ENCODE measurements at regions not wholly inside any gene's neighbourhood (a gene's known extent, or its start where the extent isn't known, plus 50 kb on each side); places are given as distances from the start of the nearest gene placed in this dataset.

DNA sequence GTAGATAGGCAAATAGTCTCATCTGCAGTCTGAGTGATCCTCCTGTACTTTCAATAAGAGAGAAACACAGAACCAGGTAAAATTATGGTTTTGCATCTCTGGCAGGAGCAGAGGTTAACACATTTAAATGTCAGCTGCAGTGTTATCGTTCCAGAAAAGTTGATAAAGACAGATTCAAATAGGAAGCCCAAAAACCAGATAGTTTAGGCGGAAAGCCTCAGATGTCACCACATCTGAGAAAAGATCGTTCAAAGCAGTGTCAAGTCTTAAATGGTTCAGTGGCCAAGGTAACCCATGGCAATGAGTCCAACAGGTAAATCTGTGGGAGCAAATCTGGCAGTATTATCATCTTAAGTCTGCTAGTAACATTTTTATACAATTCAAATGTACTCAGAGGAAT lies 542.1 kb upstream of the MEF2C start:
- no peak overlapping the region for H2AFZ ChIP-seq (ENCODE audit: low read depth, low read length)
- H3K27ac ChIP-seq (ENCODE audit: insufficient read depth, low read depth, low read length) = no peak overlapping the region
- no TSS peak for BruUV-seq (replicated peaks)
- H3K4me1 ChIP-seq (ENCODE audit: control insufficient read depth, extremely low read depth, insufficient read depth, low read length) = peaks cover 8% of the 10 kb centered on the region
- TF ChIP-seq MYC (IDR thresholded peaks at IDR 0.05; ENCODE audit: low read depth, low read length) (no peak), POLR2AphosphoS5 (IDR thresholded peaks at IDR 0.05; ENCODE audit: insufficient read depth, low read depth, low read length) (no peak), POLR2A (IDR thresholded peaks at IDR 0.05; ENCODE audit: low read depth, low read length) (no peak), JUN (IDR thresholded peaks at IDR 0.05; ENCODE audit: borderline replicate concordance, insufficient read depth, insufficient read length, low read depth) (no peak), GATA2 (IDR thresholded peaks at IDR 0.05; ENCODE audit: insufficient read depth, insufficient read length, low read depth, low read length) (no peak), FOS (IDR thresholded peaks at IDR 0.05; ENCODE audit: borderline replicate concordance, insufficient read depth, low read length) (no peak), EZH2 (IDR thresholded peaks at IDR 0.05; ENCODE audit: borderline replicate concordance, low read depth, low read length, severe bottlenecking) (no peak)
- TF ChIP-seq, protein P1, sequence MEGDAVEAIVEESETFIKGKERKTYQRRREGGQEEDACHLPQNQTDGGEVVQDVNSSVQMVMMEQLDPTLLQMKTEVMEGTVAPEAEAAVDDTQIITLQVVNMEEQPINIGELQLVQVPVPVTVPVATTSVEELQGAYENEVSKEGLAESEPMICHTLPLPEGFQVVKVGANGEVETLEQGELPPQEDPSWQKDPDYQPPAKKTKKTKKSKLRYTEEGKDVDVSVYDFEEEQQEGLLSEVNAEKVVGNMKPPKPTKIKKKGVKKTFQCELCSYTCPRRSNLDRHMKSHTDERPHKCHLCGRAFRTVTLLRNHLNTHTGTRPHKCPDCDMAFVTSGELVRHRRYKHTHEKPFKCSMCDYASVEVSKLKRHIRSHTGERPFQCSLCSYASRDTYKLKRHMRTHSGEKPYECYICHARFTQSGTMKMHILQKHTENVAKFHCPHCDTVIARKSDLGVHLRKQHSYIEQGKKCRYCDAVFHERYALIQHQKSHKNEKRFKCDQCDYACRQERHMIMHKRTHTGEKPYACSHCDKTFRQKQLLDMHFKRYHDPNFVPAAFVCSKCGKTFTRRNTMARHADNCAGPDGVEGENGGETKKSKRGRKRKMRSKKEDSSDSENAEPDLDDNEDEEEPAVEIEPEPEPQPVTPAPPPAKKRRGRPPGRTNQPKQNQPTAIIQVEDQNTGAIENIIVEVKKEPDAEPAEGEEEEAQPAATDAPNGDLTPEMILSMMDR (IDR thresholded peaks at IDR 0.05; ENCODE audit: extremely low read depth in 1 of 2, insufficient read depth in 1 of 2, low read depth in 1 of 2, low read length in 2 of 2) = no peak
- TF ChIP-seq, protein P2, sequence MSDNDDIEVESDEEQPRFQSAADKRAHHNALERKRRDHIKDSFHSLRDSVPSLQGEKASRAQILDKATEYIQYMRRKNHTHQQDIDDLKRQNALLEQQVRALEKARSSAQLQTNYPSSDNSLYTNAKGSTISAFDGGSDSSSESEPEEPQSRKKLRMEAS (IDR thresholded peaks at IDR 0.05; ENCODE audit: insufficient read depth, insufficient read length) = no peak
- no peaks in the 10 kb centered on the region for H3K36me3 ChIP-seq (ENCODE audit: control insufficient read depth in 2 of 2, extremely low read depth in 1 of 2, insufficient read depth in 2 of 2, low read length in 2 of 2)
- no peaks in the 10 kb centered on the region for H3K9me1 ChIP-seq (replicated peaks; ENCODE audit: control insufficient read depth, extremely low read depth, insufficient read depth, low read length)
- no peak for FAIRE-seq
- H4K20me1 ChIP-seq (replicated peaks; ENCODE audit: control insufficient read depth, extremely low read depth, insufficient read depth, low read length) = no peaks in the 10 kb centered on the region
- no peak for DNase-seq (ENCODE audit: low read depth, low spot score)
- no peak overlapping the region for H3K4me2 ChIP-seq (ENCODE audit: insufficient read depth, low read length)
- dilution Hi-C loops (cut with MboI; ENCODE audit: extremely low pct_ligation_motif_present, low sequenced_read_pairs) = no loop called here
- intact Hi-C loops (cut with micrococcal nuclease) = no loop called here
- no peaks in the 10 kb centered on the region for H3K9me3 ChIP-seq (replicated peaks; ENCODE audit: control insufficient read depth, insufficient read depth, low read length)
- ChIA-PET POLR2A (no interaction called here), CTCF (no interaction called here)
- H3K27me3 ChIP-seq (ENCODE audit: control insufficient read depth in 2 of 2, insufficient read depth in 2 of 2, low read length in 2 of 2) = no peaks in the 10 kb centered on the region
- H3K9ac ChIP-seq (replicated peaks; ENCODE audit: extremely low read depth, insufficient read depth, low read length) = no peak overlapping the region
- H3K79me2 ChIP-seq (ENCODE audit: control insufficient read depth, insufficient read depth, low read length) = no peaks in the 10 kb centered on the region
- no peak overlapping the region for H3K4me3 ChIP-seq (replicated peaks in 1 of 3; ENCODE audit: insufficient read depth in 1 of 3, low read depth in 1 of 3, low read length in 3 of 3)

Measured in endothelial cell of umbilical vein (primary cell).